Adrenal gland (tissue), 5 donors: ENCODE measurements at regions not wholly inside any gene's neighbourhood (a gene's known extent, or its start where the extent isn't known, plus 50 kb on each side); places are given as distances from the start of the nearest gene placed in this dataset.

Experiments used
- POLR2A ChIP-seq, 2 donors: fragments of 450-650 bp; IDR thresholded peaks; one replicate each; pipeline ENCODE4 v1.6.1; 2017; ENCODE audit warnings: antibody characterized with exemption in 2 of 2, mild to moderate bottlenecking in 2 of 2, moderate library complexity in 1 of 2
- TF ChIP-seq, protein P1 (sequence below), 6 experiments: fragments of 450-650 bp in 4 of 6; fragments of 200-600 bp in 2 of 6; sonication (generic) in 1 of 6; IDR thresholded peaks; 1 replicate in 5 of 6; 2 replicates in 1 of 6; pipeline versions ENCODE4 v1.5.1 to v1.8.0; 2016 to 2021; ENCODE audit warnings: antibody characterized with exemption in 6 of 6, mild to moderate bottlenecking in 2 of 6, moderate library complexity in 1 of 6
- donor health status: DM: no; HTN: no; CAD: no.

- TF ChIP-seq, protein P1, sequence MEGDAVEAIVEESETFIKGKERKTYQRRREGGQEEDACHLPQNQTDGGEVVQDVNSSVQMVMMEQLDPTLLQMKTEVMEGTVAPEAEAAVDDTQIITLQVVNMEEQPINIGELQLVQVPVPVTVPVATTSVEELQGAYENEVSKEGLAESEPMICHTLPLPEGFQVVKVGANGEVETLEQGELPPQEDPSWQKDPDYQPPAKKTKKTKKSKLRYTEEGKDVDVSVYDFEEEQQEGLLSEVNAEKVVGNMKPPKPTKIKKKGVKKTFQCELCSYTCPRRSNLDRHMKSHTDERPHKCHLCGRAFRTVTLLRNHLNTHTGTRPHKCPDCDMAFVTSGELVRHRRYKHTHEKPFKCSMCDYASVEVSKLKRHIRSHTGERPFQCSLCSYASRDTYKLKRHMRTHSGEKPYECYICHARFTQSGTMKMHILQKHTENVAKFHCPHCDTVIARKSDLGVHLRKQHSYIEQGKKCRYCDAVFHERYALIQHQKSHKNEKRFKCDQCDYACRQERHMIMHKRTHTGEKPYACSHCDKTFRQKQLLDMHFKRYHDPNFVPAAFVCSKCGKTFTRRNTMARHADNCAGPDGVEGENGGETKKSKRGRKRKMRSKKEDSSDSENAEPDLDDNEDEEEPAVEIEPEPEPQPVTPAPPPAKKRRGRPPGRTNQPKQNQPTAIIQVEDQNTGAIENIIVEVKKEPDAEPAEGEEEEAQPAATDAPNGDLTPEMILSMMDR (IDR thresholded peaks at IDR 0.05) = no peak
- no peak for TF ChIP-seq POLR2A (IDR thresholded peaks at IDR 0.05)
Measured at GRCh38 chr7:33820206-33820605, 85.1 kb upstream of the BMPER start.
